HCT116 (cell line): ENCODE measurements at regions not wholly inside any gene's neighbourhood (a gene's known extent, or its start where the extent isn't known, plus 50 kb on each side); places are given as distances from the start of the nearest gene placed in this dataset.

ENCODE experiments used
- ATAC-seq: fragments of 200-7000 bp; cut with Tn5 transposase; 2 replicates; pipeline ENCODE4 v1.9.1; 2020; ENCODE audit warnings: mild to moderate bottlenecking, moderate library complexity
- BruUV-seq: library from RNA; stranded (reverse); fragments of 400-500 nt; replicated peaks from 2 replicates; lab custom pipeline; 2021; lab: Mats Ljungman, UMichigan
- CTCF ChIA-PET: fragments of 300-600 bp; sonication (Branson Sonifier 250); formaldehyde crosslinking; loops from one replicate; lab custom pipeline; 2021; ENCODE audit warnings: antibody characterized with exemption; lab: Charles Lee
- POLR2A ChIA-PET: fragments of 300-600, 350-600 bp; sonication (Branson Sonifier 250); formaldehyde crosslinking; loops from one replicate; lab custom pipeline; 2021; ENCODE audit warnings: antibody characterized with exemption; lab: Charles Lee
- RAD21 ChIA-PET, 2 experiments: fragments of 300-600 bp; sonication (Branson Sonifier 250); formaldehyde crosslinking; loops; one replicate each; lab custom pipeline; 2023; ENCODE audit warnings: low total read pairs in 2 of 2; ENCODE audit not compliant: uncharacterized antibody in 2 of 2, unreplicated experiment in 2 of 2, low non-redundant PET in 1 of 2; lab: Charles Lee
- DNase-seq: peaks from one replicate; pipeline ENCODE4 v3.0.0-alpha.2; 2010; ENCODE audit warnings: low read depth, low spot score
- H2AFZ ChIP-seq: fragments of 200-600 bp; shearing (Covaris generic), sonication (generic); 2 replicates; pipeline ENCODE4 v1.6.1; 2017; ENCODE audit warnings: low read depth, mixed run types, mixed read lengths, antibody characterized with exemption, low read length; ENCODE audit not compliant: poor library complexity, severe bottlenecking
- H3K27ac ChIP-seq: 2 replicates; pipeline ENCODE4 v1.5.1; 2012; ENCODE audit warnings: low read depth, low read length
- H3K27me3 ChIP-seq: fragments of 200-600 bp; sonication (generic); 2 replicates; pipeline ENCODE4 v1.6.1; 2016; ENCODE audit warnings: mixed run types, low read length, mixed read lengths; ENCODE audit not compliant: insufficient read depth
- H3K36me3 ChIP-seq, 2 experiments: fragments of 200-500 bp in 1 of 2; fragments of 200-600 bp in 1 of 2; sonication (Bioruptor generic) in 1 of 2; sonication (generic) in 1 of 2; 2 replicates each; pipeline versions ENCODE4 v1.5.1 to v1.6.1; 2014 to 2016; ENCODE audit warnings: low read length in 2 of 2, inconsistent platforms in 1 of 2, mixed read lengths in 1 of 2, mixed run types in 1 of 2; ENCODE audit not compliant: insufficient read depth in 2 of 2, control insufficient read depth in 1 of 2
- H3K4me1 ChIP-seq, 2 experiments: fragments of 200-600 bp in 1 of 2; sonication (generic) in 1 of 2; 2 replicates each; pipeline versions ENCODE4 v1.5.1 to v1.6.1; 2012 to 2017; ENCODE audit warnings: low read length in 2 of 2, inconsistent platforms in 1 of 2, mild to moderate bottlenecking in 1 of 2, mixed read lengths in 1 of 2, mixed run types in 1 of 2, moderate library complexity in 1 of 2; ENCODE audit not compliant: insufficient read depth in 2 of 2, control insufficient read depth in 1 of 2
- H3K4me2 ChIP-seq: fragments of 200-600 bp; sonication (generic); 2 replicates; pipeline ENCODE4 v1.6.1; 2017; ENCODE audit warnings: mixed run types, low read length, mixed read lengths
- H3K4me3 ChIP-seq, 2 experiments: fragments of 200-600 bp in 1 of 2; sonication (generic) in 1 of 2; replicated peaks in 1 of 2; 2 replicates each; pipeline ENCODE4 v1.5.1; 2011 to 2016; ENCODE audit warnings: low read length in 2 of 2, control low read depth in 1 of 2, low read depth in 1 of 2, mild to moderate bottlenecking in 1 of 2, mixed read lengths in 1 of 2, mixed run types in 1 of 2
- H3K79me2 ChIP-seq: fragments of 200-600 bp; sonication (generic); 2 replicates; pipeline ENCODE4 v1.6.1; 2017; ENCODE audit warnings: mild to moderate bottlenecking, mixed run types, low read length, moderate library complexity, mixed read lengths; ENCODE audit not compliant: insufficient read depth
- H3K9ac ChIP-seq: fragments of 200-600 bp; sonication (generic); 2 replicates; pipeline ENCODE4 v1.6.1; 2016; ENCODE audit warnings: low read length, mixed read lengths
- H3K9me2 ChIP-seq: fragments of 200-600 bp; sonication (generic), shearing (Covaris generic); 2 replicates; pipeline ENCODE4 v1.6.1; 2017; ENCODE audit warnings: mixed run types, mild to moderate bottlenecking, moderate library complexity; ENCODE audit not compliant: insufficient read depth
- H3K9me3 ChIP-seq, 2 experiments: fragments of 200-500 bp in 1 of 2; fragments of 200-600 bp in 1 of 2; sonication (Bioruptor generic) in 1 of 2; sonication (generic) in 1 of 2; 2 replicates each; pipeline ENCODE4 v1.6.1; 2014 to 2017; ENCODE audit warnings: low read length in 2 of 2, mixed read lengths in 2 of 2, inconsistent platforms in 1 of 2, low read depth in 1 of 2, mild to moderate bottlenecking in 1 of 2, mixed run types in 1 of 2, moderate library complexity in 1 of 2; ENCODE audit not compliant: control insufficient read depth in 1 of 2, insufficient read depth in 1 of 2
- H4K20me1 ChIP-seq: fragments of 200-600 bp; sonication (generic), shearing (Covaris generic); 2 replicates; pipeline ENCODE4 v1.6.1; 2017; ENCODE audit warnings: mixed run types, mild to moderate bottlenecking, moderate library complexity; ENCODE audit not compliant: insufficient read depth
- ATF3 ChIP-seq: IDR thresholded peaks from 2 replicates; pipeline ENCODE4 v1.6.1; 2012
- CBX3 ChIP-seq: IDR thresholded peaks from 2 replicates; pipeline ENCODE4 v1.6.1; 2012; ENCODE audit warnings: low read depth
- EZH2 ChIP-seq: fragments of 200-600 bp; sonication (generic); IDR thresholded peaks from 2 replicates; pipeline ENCODE4 v1.6.1; 2017; ENCODE audit warnings: antibody characterized with exemption, mixed run types
- EZH2phosphoT487 ChIP-seq: fragments of 200-600 bp; IDR thresholded peaks from 2 replicates; pipeline ENCODE4 v1.6.1; 2018; ENCODE audit warnings: antibody characterized with exemption, borderline replicate concordance
- JUND ChIP-seq: IDR thresholded peaks from 2 replicates; pipeline ENCODE4 v1.6.1; 2012
- POLR2A ChIP-seq: IDR thresholded peaks from 2 replicates; pipeline ENCODE4 v1.7.0; 2011; ENCODE audit warnings: borderline replicate concordance; ENCODE audit not compliant: insufficient read depth, insufficient read length; ENCODE audit errors: extremely low read depth
- POLR2AphosphoS5 ChIP-seq: IDR thresholded peaks from 2 replicates; pipeline ENCODE4 v1.6.1; 2011; ENCODE audit warnings: mild to moderate bottlenecking, low read depth, low read length, moderate library complexity
- RAD21 ChIP-seq: IDR thresholded peaks from 2 replicates; pipeline ENCODE4 v1.6.1; 2012; ENCODE audit warnings: low read depth, mild to moderate bottlenecking
- SIN3A ChIP-seq: IDR thresholded peaks from 2 replicates; pipeline ENCODE4 v1.6.1; 2012; ENCODE audit warnings: low read depth
- SRF ChIP-seq: IDR thresholded peaks from 2 replicates; pipeline ENCODE4 v1.6.1; 2012; ENCODE audit warnings: low read depth
- ZFX ChIP-seq: fragments of 450-650 bp; IDR thresholded peaks from 2 replicates; pipeline ENCODE4 v1.6.1; 2017
- intact Hi-C: fragments of 100-400 bp; cut with micrococcal nuclease; formaldehyde crosslinking; loops from 2 replicates; pipeline ENCODE4 v1.10.0; 2022
- TF ChIP-seq, protein P1 (sequence below): IDR thresholded peaks from 2 replicates; pipeline ENCODE4 v1.6.1; 2012; ENCODE audit warnings: low read depth

- ChIA-PET POLR2A (no interaction called here), RAD21 (no interaction called here), CTCF (no interaction called here)
- Histone ChIP-seq H3K9ac (no peak overlapping the region), H2AFZ (no peak overlapping the region), H3K4me3 (no peak overlapping the region), H3K9me2 (no peaks in the 10 kb centered on the region), H3K36me3 (no peaks in the 10 kb centered on the region), H3K79me2 (no peaks in the 10 kb centered on the region), H3K27ac (no peak overlapping the region), H3K9me3 (no peaks in the 10 kb centered on the region), H3K4me1 (peaks cover 0 to 4% of the 10 kb centered on the region in 2 experiments; a peak in 1 of 4 replicates), H4K20me1 (no peaks in the 10 kb centered on the region), H3K4me2 (no peak overlapping the region), H3K27me3 (no peaks in the 10 kb centered on the region)
- BruUV-seq = no TSS peak
- intact Hi-C loops = no loop called here
- DNase-seq = no peak
- no peak for ATAC-seq
- TF ChIP-seq EZH2 = no peak
- TF ChIP-seq, protein P1, sequence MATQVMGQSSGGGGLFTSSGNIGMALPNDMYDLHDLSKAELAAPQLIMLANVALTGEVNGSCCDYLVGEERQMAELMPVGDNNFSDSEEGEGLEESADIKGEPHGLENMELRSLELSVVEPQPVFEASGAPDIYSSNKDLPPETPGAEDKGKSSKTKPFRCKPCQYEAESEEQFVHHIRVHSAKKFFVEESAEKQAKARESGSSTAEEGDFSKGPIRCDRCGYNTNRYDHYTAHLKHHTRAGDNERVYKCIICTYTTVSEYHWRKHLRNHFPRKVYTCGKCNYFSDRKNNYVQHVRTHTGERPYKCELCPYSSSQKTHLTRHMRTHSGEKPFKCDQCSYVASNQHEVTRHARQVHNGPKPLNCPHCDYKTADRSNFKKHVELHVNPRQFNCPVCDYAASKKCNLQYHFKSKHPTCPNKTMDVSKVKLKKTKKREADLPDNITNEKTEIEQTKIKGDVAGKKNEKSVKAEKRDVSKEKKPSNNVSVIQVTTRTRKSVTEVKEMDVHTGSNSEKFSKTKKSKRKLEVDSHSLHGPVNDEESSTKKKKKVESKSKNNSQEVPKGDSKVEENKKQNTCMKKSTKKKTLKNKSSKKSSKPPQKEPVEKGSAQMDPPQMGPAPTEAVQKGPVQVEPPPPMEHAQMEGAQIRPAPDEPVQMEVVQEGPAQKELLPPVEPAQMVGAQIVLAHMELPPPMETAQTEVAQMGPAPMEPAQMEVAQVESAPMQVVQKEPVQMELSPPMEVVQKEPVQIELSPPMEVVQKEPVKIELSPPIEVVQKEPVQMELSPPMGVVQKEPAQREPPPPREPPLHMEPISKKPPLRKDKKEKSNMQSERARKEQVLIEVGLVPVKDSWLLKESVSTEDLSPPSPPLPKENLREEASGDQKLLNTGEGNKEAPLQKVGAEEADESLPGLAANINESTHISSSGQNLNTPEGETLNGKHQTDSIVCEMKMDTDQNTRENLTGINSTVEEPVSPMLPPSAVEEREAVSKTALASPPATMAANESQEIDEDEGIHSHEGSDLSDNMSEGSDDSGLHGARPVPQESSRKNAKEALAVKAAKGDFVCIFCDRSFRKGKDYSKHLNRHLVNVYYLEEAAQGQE = no peak
- no peak for TF ChIP-seq ATF3
- no peak for TF ChIP-seq SRF
- no peak for TF ChIP-seq EZH2phosphoT487
- TF ChIP-seq JUND = no peak
- TF ChIP-seq SIN3A = no peak
- no peak for TF ChIP-seq ZFX
- no peak for TF ChIP-seq POLR2A
- no peak for TF ChIP-seq RAD21
- no peak for TF ChIP-seq POLR2AphosphoS5
- no peak for TF ChIP-seq CBX3
These were observed 237.9 kb upstream of the DGKB start for GRCh38 chr7:15140431-15140830.
